G401.6 (cell line): ENCODE measurements at regions not wholly inside any gene's neighbourhood (a gene's known extent, or its start where the extent isn't known, plus 50 kb on each side); places are given as distances from the start of the nearest gene placed in this dataset.
"Not testable (repeated sequence)": the region's sequence is repeated elsewhere in the genome, so short reads cannot be mapped to it uniquely, and the experiment has no call there.

Experiments used
- FAIRE-seq: peaks from 2 replicates; lab custom pipeline; 2012; peaks lifted over from hg19 to GRCh38; lab: Jason Lieb, UNC

- no peak for FAIRE-seq
These were observed 80.4 kb upstream of the TGFBR2 start for GRCh38 chr3:30526031-30526430.

GRCh38 chr3:30527186-30527585, 79.2 kb upstream of the TGFBR2 start:
- FAIRE-seq, result no peak

DNA sequence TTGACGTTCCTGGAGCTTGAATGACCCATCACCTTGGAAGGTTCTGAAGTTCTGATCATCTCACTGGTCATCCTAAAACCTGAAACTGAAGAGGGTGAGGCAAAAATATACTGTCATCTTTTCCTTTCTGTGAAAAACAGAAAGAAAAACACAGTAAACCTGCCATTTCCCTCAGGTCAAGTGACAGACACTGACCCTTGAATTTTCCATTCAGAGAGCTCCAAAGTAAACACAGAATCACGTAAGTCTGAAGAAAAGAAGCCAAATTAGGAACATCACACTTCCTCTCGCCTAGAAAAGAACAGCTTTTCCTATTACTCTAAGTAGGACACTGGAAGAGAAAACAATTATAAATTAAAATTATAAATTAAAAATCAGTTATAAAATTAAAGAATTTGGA, 78.7 kb upstream of the TGFBR2 start:
- no peak for FAIRE-seq

- FAIRE-seq, result no peak
These were observed 76.3 kb upstream of the TGFBR2 start for GRCh38 chr3:30530084-30530483.

- FAIRE-seq, result no peak
These were observed 75.3 kb upstream of the TGFBR2 start for GRCh38 chr3:30531017-30531570.

DNA sequence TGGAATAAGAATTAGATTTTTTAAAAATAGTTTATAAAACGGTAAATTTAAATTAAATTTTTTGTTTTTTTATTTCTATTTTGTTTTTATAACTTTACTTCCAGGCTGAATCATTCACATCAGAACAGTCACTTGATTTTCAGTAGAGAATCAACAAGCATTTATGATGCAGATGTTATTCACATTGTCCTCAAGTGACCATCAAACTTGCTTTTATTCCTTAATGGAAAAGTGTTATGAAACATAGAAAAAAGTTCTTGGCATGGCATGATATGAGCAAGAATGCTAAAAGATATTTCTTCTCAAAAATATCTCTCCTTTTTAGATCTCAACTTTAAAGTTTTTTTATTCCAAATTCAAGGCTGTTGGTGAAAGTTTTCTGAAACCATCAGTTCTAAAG, 70.9 kb upstream of the TGFBR2 start:
- FAIRE-seq, result no peak

DNA sequence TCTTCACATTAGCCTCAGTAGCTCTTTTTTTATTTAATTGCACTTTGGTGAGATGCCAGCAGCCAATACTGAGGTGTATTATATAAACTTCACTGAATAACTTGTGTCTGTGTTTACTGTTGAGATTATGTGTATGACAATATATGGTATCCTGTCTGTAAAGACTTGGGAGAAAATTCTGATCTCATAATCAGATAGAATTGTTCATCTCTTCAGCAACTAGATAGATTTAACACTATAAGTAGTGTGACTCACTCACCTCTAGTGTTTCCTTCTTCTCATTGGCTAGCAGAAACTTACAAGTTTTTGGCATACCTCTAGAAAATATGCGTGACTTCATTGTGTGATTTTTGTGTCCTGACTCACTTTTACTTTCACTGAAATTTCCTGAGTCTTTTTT, 67.6 kb upstream of the TGFBR2 start:
- FAIRE-seq, result no peak

DNA sequence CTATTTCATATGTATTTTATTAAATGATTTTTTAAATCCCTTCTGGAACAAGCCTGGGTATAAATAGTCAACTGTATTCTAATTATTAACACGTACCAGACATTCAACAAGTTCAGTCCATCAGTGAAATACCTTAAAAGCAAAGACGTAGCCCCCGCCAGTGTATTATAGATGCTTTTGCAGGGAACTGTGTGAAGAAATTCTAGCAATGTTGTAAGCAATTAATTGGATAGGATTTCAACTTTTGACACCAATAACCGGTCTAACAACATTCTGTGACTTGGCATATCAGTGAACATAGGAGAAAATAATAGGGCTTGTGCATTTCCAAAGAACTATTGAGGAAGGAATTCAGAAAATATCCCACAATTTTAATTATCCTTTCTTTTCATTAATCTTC, 67.2 kb upstream of the TGFBR2 start:
- FAIRE-seq, result no peak

DNA sequence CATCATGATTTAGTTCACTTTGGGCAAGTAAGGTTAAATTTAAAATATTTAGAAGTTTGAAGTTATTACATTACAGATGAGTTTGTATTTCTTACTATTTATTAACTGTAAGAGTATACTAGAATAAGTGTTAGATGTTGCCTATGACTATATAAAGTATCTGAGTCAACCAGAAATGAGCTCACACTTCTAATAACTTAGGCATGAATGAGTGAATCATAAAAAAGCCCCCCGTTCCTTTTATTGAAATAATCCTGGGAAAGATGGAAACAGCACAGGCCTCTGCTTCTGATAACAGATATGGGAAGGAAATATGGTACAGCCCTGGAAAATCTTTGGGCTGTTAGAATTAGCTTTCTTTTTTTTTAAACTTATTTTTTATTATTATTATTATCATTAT, 66.6 kb upstream of the TGFBR2 start:
- no peak for FAIRE-seq

DNA sequence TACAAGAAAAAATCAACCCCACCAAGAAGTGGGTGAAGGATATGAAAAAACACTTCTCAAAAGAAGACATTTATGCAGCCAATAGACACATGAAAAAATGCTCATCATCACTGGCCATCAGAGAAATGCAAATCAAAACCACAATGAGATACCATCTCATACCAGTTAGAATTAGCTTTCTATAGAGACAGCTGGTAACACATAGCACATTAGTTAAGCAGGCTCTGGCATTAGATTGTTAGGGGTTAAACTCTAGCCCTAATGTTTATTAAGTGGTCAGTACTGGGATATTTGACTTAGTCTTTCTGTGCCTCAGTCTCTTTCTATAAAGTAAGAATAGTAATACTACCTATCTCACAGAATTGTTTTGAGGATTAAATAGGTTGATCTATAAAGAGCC, 65.2 kb upstream of the TGFBR2 start:
- not testable (repeated sequence) for FAIRE-seq

DNA sequence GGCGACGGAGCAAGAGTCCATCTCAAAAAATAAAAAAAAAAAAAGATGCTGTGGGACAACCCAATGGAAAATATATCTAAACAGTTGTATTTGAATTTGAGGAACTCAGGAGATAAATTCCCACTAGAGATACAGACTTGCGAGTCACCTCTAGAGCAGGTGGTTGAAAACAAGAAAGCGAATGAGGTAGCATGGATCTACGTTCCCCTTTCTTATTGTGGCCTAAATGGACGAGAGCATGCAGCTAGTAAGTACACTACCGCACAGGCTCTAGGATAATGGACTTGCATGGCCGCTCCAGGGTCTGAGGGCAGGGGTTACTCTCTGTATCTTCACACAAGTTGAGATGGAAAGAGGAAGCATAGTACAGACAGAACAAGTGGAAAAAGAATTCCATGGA, 63.5 kb upstream of the TGFBR2 start:
- no peak for FAIRE-seq

DNA sequence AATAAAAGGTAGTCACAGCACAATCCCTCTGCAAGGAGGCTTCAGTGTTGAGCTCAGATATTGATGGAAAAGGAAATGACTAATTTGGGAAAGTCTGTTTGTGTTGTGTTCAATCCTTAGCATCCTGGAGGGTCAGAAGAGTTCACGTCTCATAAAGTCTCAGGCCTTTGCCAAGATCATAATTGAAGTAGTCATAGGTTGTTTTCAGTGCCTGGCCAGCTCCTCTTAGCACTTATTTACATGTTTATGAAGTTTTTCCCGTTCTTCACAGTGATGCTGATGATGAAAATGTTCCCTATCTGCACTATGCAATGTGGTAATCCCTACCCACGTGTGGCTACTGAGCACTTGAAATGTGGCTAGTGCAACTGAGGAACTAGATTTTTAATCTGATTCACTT, 61.6 kb upstream of the TGFBR2 start:
- no peak for FAIRE-seq

DNA sequence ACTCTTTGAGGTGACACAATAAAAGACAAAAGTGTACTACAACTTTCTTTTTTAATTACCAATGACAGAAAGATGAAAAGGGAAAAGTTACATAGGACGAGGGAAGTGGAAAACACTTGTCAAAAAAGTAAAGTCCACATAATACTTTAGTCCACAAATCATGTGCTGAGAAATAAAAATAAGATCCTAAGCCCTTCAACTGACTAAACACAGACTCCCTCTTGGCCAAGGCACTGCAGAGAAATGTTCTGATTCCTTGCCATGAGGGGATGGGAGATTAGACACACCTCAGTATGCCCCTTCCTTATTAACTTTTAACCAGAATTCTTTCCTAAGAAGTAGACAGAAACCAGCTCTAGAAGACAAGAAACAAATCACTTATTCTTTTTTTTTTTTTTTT, 59.5 kb upstream of the TGFBR2 start:
- FAIRE-seq, result no peak

GRCh38 chr3:30547716-30548115, 58.7 kb upstream of the TGFBR2 start:
- FAIRE-seq, result no peak

- no peak for FAIRE-seq
These were observed 57.8 kb upstream of the TGFBR2 start for GRCh38 chr3:30548600-30548999.

DNA sequence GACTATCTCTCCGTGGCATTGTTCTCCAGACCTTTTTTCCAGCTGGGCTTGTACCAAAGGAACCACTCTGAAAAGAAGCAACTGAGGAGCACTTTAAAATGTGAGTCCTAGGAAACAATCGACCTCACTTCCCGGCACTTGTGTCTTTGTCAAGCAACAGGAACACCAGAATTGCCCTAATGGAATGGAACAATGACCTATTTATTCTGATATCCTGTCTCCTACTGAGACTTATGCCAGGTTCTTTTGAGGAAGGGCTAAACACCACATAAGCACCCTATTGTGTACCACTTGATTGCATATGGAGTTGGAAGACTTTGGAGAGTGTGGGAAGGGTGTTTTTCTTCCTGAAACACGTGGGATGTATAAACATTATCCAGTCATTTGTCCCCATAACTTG, 56.8 kb upstream of the TGFBR2 start:
- FAIRE-seq, result no peak

- FAIRE-seq, result no peak
These were observed 56.2 kb upstream of the TGFBR2 start for GRCh38 chr3:30550246-30550645.

GRCh38 chr3:30551266-30551665, 55.1 kb upstream of the TGFBR2 start:
- no peak for FAIRE-seq

DNA sequence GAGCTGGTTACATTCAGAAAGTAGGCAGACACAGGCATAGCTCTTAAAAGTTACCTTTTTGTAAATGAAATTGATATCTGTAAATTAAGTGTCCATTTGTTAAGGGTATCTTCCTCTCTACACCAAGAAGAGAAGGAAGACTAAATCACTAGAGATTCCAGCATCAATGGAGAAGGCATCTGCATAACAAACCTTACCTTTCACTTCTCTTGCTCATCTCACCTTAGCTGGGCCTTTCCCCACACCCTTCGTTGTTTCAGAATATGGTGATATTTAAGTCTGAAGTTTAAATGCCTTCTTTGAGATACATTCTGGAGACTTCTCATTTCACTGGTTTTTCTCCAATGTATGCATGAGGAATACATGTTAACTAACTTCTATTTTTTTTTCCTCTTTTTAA, 54.5 kb upstream of the TGFBR2 start:
- FAIRE-seq, result no peak

DNA sequence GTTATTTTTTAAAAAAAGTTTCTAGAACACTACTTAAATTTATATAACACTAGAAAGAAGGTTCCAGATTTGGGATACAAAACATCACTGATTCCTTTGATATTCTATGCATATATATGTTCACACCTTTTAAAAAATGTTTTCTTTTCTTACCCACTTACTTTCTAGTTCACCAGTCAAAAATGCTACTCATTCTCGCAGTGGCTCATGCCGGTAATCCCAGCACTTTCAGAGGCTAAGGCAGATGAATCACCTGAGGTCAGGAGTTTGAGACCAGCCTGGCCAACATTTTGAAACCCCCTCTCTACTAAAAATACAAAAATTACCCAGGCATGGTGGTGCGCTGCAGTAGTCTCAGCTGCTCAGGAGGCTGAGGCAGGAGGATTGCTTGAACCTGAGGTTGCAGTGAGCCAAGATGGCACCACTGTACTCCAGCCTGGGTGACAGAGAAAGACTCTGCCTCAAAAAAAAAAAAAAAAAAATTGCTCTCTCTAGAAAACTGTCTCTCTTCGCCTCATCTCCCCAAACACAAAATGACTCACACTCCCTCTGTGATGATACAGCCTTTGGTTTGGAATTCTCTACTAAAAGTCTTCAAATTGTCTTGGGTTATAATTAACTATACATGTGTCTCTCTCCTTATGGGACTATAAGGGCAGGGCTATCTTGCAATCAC, 52.6 kb upstream of the TGFBR2 start:
- no peak for FAIRE-seq

DNA sequence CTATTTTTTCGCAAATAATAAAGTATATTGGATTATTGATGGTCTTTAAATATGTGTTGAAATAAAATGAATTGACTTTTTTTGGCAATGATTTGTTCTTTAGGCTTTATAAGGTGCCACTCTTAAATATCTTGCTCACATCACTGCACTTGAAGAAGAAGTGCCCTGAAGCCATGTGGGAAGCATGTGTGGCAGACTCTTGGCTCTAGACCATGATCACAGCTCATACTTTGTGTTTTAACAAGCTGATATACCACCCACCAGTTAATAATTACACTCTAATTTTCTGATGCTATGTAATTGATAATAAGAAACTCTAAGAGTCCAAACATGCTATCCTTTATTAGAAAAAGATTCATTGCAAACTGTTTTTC, 52.1 kb upstream of the TGFBR2 start:
- no peak for FAIRE-seq

DNA sequence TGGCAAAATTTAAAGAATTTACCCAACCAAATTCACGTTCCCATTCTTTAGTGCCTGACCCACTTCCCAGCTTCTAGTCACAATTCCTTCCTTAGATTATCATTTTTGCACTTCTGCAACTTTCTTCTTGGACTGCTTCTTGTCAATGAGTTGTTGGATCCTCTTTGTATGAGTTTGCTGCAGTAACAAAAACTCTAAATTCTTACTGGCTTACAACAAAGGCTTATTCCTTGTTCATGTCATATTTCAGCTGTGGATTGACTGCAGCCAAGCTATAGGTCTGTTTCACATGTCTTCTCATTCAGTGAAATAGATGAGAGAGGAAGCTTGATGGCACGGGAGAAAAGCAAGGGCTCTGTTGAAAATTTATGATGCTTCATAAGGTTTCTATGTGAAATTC, 50.4 kb upstream of the TGFBR2 start:
- FAIRE-seq, result no peak
